ENCODE measurements at regions not wholly inside any gene's neighbourhood (a gene's known extent, or its start where the extent isn't known, plus 50 kb on each side); places are given as distances from the start of the nearest gene placed in this dataset.
"Not testable (repeated sequence)": the region's sequence is repeated elsewhere in the genome, so short reads cannot be mapped to it uniquely, and the experiment has no call there.

- TF ChIP-seq ZFX (IDR thresholded peaks at IDR 0.05) (no peak), CTCF (conservative IDR thresholded peaks at IDR 0.05) (no peak)
- no peak overlapping the region for H3K27ac ChIP-seq
Observed at GRCh38 chr11:39628311-39628710, 1831.1 kb downstream of the LRRC4C start.

GRCh38 chr11:39620309-39620708 is 1839.1 kb downstream of the LRRC4C start:
- not testable (repeated sequence) for H3K27ac ChIP-seq

GRCh38 chr11:39617971-39618370 is 1841.5 kb downstream of the LRRC4C start:
- TF ChIP-seq ZFX (IDR thresholded peaks at IDR 0.05) (no peak), CTCF (conservative IDR thresholded peaks at IDR 0.05) (no peak)

GRCh38 chr11:39589391-39589790 is 1870.1 kb downstream of the LRRC4C start:
- H3K27ac ChIP-seq = no peak overlapping the region
- TF ChIP-seq ZFX (IDR thresholded peaks at IDR 0.05) (no peak), CTCF (conservative IDR thresholded peaks at IDR 0.05) (no peak)

More at GRCh38 chr11:39617971-39618370, 1841.5 kb downstream of the LRRC4C start:
- H3K27ac ChIP-seq = no peak overlapping the region

- TF ChIP-seq CTCF (conservative IDR thresholded peaks at IDR 0.05) (no peak), ZFX (IDR thresholded peaks at IDR 0.05) (no peak)
Observed at GRCh38 chr11:39586036-39586435, 1873.4 kb downstream of the LRRC4C start.

GRCh38 chr11:39571081-39571480 is 1888.4 kb downstream of the LRRC4C start:
- H3K27ac ChIP-seq = no peak overlapping the region
- TF ChIP-seq ZFX (IDR thresholded peaks at IDR 0.05) (no peak), CTCF (conservative IDR thresholded peaks at IDR 0.05) (no peak)

More at GRCh38 chr11:39586036-39586435, 1873.4 kb downstream of the LRRC4C start:
- no peak overlapping the region for H3K27ac ChIP-seq

GRCh38 chr11:39570526-39570925 is 1888.9 kb downstream of the LRRC4C start:
- TF ChIP-seq ZFX (IDR thresholded peaks at IDR 0.05) = no peak
- no peak for TF ChIP-seq CTCF (conservative IDR thresholded peaks at IDR 0.05)
- no peak overlapping the region for H3K27ac ChIP-seq

- H3K27ac ChIP-seq = no peak overlapping the region
- TF ChIP-seq ZFX (IDR thresholded peaks at IDR 0.05) = no peak
- no peak for TF ChIP-seq CTCF (conservative IDR thresholded peaks at IDR 0.05)
Observed at GRCh38 chr11:39569789-39570188, 1889.7 kb downstream of the LRRC4C start.

Measured in C4-2B (cell line).